ENCODE measurements at regions not wholly inside any gene's neighbourhood (a gene's known extent, or its start where the extent isn't known, plus 50 kb on each side); places are given as distances from the start of the nearest gene placed in this dataset.

DNA sequence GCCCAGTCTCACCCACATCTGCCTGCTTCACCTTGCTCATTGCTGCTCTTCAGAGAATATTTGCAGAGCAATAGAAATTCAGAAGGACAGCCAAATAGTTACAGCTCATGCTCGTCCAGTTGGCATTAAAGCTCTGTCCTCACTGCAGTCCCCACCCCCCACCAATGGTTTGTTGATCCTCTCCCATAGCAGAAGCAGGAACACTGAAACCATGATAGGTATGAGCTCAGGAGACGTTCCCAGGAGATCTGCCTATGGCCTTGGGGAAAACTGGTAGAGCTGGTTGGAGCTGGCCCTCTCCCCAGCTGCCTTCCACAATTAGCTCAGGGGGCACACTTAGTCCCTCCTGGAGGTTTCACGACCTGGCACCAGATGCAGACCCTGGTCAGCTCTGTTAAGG lies 68.6 kb upstream of the KMT2C start:
- no peaks in the 10 kb centered on the region for H3K9me2 ChIP-seq (ENCODE audit: insufficient read depth)
- peak; percentile 46 for ATAC-seq
- H3F3A ChIP-seq (replicated peaks; ENCODE audit: low read depth) = no peaks in the 10 kb centered on the region
- H3K27ac Mint-ChIP-seq = no peak overlapping the region
- no peaks in the 10 kb centered on the region for H3K4me1 ChIP-seq (ENCODE audit: insufficient read depth)
- H3K9me3 Mint-ChIP-seq = no peaks in the 10 kb centered on the region; the same call in 2 of the 3 replicates
- TF ChIP-seq NANOG (IDR thresholded peaks at IDR 0.05; ENCODE audit: borderline replicate concordance) = no peak
- TF ChIP-seq ZNF114 (CRISPR knock-in tag; IDR thresholded peaks at IDR 0.05) = no peak
- TF ChIP-seq, protein P1, sequence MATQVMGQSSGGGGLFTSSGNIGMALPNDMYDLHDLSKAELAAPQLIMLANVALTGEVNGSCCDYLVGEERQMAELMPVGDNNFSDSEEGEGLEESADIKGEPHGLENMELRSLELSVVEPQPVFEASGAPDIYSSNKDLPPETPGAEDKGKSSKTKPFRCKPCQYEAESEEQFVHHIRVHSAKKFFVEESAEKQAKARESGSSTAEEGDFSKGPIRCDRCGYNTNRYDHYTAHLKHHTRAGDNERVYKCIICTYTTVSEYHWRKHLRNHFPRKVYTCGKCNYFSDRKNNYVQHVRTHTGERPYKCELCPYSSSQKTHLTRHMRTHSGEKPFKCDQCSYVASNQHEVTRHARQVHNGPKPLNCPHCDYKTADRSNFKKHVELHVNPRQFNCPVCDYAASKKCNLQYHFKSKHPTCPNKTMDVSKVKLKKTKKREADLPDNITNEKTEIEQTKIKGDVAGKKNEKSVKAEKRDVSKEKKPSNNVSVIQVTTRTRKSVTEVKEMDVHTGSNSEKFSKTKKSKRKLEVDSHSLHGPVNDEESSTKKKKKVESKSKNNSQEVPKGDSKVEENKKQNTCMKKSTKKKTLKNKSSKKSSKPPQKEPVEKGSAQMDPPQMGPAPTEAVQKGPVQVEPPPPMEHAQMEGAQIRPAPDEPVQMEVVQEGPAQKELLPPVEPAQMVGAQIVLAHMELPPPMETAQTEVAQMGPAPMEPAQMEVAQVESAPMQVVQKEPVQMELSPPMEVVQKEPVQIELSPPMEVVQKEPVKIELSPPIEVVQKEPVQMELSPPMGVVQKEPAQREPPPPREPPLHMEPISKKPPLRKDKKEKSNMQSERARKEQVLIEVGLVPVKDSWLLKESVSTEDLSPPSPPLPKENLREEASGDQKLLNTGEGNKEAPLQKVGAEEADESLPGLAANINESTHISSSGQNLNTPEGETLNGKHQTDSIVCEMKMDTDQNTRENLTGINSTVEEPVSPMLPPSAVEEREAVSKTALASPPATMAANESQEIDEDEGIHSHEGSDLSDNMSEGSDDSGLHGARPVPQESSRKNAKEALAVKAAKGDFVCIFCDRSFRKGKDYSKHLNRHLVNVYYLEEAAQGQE (IDR thresholded peaks at IDR 0.05; ENCODE audit: unreplicated experiment) = no peak
- no peak for TF ChIP-seq EZH2phosphoT487 (IDR thresholded peaks at IDR 0.05; ENCODE audit: unreplicated experiment)
- TF ChIP-seq CREB1 (CRISPR knock-in tag; IDR thresholded peaks at IDR 0.05; ENCODE audit: low read depth) = no peak
- TF ChIP-seq, protein P2, sequence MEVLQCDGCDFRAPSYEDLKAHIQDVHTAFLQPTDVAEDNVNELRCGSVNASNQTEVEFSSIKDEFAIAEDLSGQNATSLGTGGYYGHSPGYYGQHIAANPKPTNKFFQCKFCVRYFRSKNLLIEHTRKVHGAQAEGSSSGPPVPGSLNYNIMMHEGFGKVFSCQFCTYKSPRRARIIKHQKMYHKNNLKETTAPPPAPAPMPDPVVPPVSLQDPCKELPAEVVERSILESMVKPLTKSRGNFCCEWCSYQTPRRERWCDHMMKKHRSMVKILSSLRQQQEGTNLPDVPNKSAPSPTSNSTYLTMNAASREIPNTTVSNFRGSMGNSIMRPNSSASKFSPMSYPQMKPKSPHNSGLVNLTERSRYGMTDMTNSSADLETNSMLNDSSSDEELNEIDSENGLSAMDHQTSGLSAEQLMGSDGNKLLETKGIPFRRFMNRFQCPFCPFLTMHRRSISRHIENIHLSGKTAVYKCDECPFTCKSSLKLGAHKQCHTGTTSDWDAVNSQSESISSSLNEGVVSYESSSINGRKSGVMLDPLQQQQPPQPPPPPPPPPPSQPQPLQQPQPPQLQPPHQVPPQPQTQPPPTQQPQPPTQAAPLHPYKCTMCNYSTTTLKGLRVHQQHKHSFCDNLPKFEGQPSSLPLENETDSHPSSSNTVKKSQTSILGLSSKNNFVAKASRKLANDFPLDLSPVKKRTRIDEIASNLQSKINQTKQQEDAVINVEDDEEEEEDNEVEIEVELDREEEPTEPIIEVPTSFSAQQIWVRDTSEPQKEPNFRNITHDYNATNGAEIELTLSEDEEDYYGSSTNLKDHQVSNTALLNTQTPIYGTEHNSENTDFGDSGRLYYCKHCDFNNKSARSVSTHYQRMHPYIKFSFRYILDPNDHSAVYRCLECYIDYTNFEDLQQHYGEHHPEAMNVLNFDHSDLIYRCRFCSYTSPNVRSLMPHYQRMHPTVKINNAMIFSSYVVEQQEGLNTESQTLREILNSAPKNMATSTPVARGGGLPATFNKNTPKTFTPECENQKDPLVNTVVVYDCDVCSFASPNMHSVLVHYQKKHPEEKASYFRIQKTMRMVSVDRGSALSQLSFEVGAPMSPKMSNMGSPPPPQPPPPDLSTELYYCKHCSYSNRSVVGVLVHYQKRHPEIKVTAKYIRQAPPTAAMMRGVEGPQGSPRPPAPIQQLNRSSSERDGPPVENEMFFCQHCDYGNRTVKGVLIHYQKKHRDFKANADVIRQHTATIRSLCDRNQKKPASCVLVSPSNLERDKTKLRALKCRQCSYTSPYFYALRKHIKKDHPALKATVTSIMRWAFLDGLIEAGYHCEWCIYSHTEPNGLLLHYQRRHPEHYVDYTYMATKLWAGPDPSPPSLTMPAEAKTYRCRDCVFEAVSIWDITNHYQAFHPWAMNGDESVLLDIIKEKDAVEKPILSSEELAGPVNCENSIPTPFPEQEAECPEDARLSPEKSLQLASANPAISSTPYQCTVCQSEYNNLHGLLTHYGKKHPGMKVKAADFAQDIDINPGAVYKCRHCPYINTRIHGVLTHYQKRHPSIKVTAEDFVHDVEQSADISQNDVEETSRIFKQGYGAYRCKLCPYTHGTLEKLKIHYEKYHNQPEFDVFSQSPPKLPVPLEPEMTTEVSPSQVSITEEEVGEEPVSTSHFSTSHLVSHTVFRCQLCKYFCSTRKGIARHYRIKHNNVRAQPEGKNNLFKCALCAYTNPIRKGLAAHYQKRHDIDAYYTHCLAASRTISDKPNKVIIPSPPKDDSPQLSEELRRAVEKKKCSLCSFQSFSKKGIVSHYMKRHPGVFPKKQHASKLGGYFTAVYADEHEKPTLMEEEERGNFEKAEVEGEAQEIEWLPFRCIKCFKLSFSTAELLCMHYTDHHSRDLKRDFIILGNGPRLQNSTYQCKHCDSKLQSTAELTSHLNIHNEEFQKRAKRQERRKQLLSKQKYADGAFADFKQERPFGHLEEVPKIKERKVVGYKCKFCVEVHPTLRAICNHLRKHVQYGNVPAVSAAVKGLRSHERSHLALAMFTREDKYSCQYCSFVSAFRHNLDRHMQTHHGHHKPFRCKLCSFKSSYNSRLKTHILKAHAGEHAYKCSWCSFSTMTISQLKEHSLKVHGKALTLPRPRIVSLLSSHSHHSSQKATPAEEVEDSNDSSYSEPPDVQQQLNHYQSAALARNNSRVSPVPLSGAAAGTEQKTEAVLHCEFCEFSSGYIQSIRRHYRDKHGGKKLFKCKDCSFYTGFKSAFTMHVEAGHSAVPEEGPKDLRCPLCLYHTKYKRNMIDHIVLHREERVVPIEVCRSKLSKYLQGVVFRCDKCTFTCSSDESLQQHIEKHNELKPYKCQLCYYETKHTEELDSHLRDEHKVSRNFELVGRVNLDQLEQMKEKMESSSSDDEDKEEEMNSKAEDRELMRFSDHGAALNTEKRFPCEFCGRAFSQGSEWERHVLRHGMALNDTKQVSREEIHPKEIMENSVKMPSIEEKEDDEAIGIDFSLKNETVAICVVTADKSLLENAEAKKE (CRISPR knock-in tag; IDR thresholded peaks at IDR 0.05) = no peak
- no peaks in the 10 kb centered on the region for H3K36me3 ChIP-seq (ENCODE audit: insufficient read depth)
- no peak overlapping the region for H3K27ac ChIP-seq (ENCODE audit: low read depth)
- H3K4me3 Mint-ChIP-seq = no peak overlapping the region
- peak overlapping the region; percentile 73 for H2AFZ ChIP-seq
- no peaks in the 10 kb centered on the region for H3K27me3 ChIP-seq (ENCODE audit: insufficient read depth)
- peaks cover 2% of the 10 kb centered on the region for H3K27me3 Mint-ChIP-seq (ENCODE audit: insufficient read depth, low read depth, poor library complexity)
- no peaks in the 10 kb centered on the region for H4K20me1 ChIP-seq (replicated peaks; ENCODE audit: insufficient read depth)
- H3K79me2 ChIP-seq (replicated peaks; ENCODE audit: insufficient read depth) = no peaks in the 10 kb centered on the region
- H3K4me2 ChIP-seq = no peak overlapping the region
- no peak overlapping the region for H3K4me3 ChIP-seq
- no peaks in the 10 kb centered on the region for H3K4me1 Mint-ChIP-seq
- DNase-seq (ENCODE audit: low spot score) = no peak
- no peaks in the 10 kb centered on the region for H3K36me3 Mint-ChIP-seq (ENCODE audit: low read depth)
